GM12878 (cell line): ENCODE measurements at regions not wholly inside any gene's neighbourhood (a gene's known extent, or its start where the extent isn't known, plus 50 kb on each side); places are given as distances from the start of the nearest gene placed in this dataset.

ENCODE experiments used
- ASH2L ChIP-seq: fragments of 300-600, 200-600 bp; sonication (generic); IDR thresholded peaks from 2 replicates; pipeline ENCODE4 v1.6.1; 2017; ENCODE audit warnings: low read depth, mild to moderate bottlenecking, borderline replicate concordance
- BHLHE40 ChIP-seq, 2 experiments: fragments of 450-650 bp in 1 of 2; IDR thresholded peaks; 2 replicates each; pipeline ENCODE4 v1.6.1; 2011 to 2017; ENCODE audit warnings: low read depth in 2 of 2, borderline replicate concordance in 1 of 2, improper control_type of control experiment in 1 of 2, low read length in 1 of 2, mild to moderate bottlenecking in 1 of 2
- RELA ChIP-seq: fragments of 450-650 bp; IDR thresholded peaks from 2 replicates; pipeline ENCODE4 v1.8.0; 2014; ENCODE audit warnings: borderline replicate concordance; ENCODE audit not compliant: partially characterized antibody
- STAT3 ChIP-seq: IDR thresholded peaks from 2 replicates; pipeline ENCODE4 v1.6.1; 2011; ENCODE audit warnings: low read depth, low read length, improper control_type of control experiment
- SUZ12 ChIP-seq: fragments of 200-600 bp; sonication (generic); IDR thresholded peaks from one replicate; pipeline ENCODE4 v1.6.1; 2018; ENCODE audit warnings: antibody characterized with exemption, mild to moderate bottlenecking; ENCODE audit not compliant: unreplicated experiment
- TF ChIP-seq, protein P1 (sequence below): IDR thresholded peaks from 2 replicates; pipeline ENCODE4 v1.6.1; 2012; ENCODE audit warnings: improper control_type of control experiment, low read depth, low read length; ENCODE audit not compliant: insufficient replicate concordance
- TF ChIP-seq, protein P2 (sequence below): fragments of 150-350 bp; IDR thresholded peaks from 2 replicates; pipeline ENCODE4 v1.6.1; 2014; ENCODE audit warnings: mild to moderate bottlenecking, low read depth, low read length
- TF ChIP-seq, protein P3 (sequence below): IDR thresholded peaks from 2 replicates; pipeline ENCODE4 v1.6.1; 2011; ENCODE audit warnings: borderline replicate concordance, low read depth, mild to moderate bottlenecking, moderate library complexity, mixed read lengths, low read length; ENCODE audit not compliant: insufficient read depth; ENCODE audit errors: extremely low read length
- TF ChIP-seq, protein P4 (sequence below): IDR thresholded peaks from 2 replicates; pipeline ENCODE4 v1.6.1; 2011; ENCODE audit warnings: low read depth, low read length, improper control_type of control experiment, borderline replicate concordance
- TF ChIP-seq, protein P5 (sequence below): fragments of 450-650 bp; IDR thresholded peaks from 2 replicates; pipeline ENCODE4 v1.6.1; 2017; ENCODE audit warnings: borderline replicate concordance

DNA sequence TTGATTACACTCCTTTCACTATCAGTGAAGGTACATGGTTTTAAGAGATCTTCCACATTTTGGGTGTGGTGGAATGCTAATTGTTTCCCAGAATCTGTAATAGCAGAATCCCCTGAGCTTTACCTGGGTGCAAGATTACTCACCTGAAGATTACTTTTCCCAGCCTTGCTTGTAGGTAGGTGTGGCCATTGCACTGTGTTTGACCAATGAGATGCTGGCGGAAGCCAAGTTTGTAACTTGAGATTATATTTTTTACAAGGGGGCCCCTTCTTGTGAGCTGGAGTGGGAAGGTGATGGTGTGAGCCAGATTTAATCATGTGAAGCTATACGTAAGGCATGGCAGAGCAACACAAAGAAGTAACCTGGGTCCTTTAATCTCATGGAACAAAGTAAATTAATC lies 294.3 kb downstream of the TOX3 start (continued):
- TF ChIP-seq, protein P1, sequence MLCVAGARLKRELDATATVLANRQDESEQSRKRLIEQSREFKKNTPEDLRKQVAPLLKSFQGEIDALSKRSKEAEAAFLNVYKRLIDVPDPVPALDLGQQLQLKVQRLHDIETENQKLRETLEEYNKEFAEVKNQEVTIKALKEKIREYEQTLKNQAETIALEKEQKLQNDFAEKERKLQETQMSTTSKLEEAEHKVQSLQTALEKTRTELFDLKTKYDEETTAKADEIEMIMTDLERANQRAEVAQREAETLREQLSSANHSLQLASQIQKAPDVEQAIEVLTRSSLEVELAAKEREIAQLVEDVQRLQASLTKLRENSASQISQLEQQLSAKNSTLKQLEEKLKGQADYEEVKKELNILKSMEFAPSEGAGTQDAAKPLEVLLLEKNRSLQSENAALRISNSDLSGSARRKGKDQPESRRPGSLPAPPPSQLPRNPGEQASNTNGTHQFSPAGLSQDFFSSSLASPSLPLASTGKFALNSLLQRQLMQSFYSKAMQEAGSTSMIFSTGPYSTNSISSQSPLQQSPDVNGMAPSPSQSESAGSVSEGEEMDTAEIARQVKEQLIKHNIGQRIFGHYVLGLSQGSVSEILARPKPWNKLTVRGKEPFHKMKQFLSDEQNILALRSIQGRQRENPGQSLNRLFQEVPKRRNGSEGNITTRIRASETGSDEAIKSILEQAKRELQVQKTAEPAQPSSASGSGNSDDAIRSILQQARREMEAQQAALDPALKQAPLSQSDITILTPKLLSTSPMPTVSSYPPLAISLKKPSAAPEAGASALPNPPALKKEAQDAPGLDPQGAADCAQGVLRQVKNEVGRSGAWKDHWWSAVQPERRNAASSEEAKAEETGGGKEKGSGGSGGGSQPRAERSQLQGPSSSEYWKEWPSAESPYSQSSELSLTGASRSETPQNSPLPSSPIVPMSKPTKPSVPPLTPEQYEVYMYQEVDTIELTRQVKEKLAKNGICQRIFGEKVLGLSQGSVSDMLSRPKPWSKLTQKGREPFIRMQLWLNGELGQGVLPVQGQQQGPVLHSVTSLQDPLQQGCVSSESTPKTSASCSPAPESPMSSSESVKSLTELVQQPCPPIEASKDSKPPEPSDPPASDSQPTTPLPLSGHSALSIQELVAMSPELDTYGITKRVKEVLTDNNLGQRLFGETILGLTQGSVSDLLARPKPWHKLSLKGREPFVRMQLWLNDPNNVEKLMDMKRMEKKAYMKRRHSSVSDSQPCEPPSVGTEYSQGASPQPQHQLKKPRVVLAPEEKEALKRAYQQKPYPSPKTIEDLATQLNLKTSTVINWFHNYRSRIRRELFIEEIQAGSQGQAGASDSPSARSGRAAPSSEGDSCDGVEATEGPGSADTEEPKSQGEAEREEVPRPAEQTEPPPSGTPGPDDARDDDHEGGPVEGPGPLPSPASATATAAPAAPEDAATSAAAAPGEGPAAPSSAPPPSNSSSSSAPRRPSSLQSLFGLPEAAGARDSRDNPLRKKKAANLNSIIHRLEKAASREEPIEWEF: no peak
- TF ChIP-seq, protein P2, sequence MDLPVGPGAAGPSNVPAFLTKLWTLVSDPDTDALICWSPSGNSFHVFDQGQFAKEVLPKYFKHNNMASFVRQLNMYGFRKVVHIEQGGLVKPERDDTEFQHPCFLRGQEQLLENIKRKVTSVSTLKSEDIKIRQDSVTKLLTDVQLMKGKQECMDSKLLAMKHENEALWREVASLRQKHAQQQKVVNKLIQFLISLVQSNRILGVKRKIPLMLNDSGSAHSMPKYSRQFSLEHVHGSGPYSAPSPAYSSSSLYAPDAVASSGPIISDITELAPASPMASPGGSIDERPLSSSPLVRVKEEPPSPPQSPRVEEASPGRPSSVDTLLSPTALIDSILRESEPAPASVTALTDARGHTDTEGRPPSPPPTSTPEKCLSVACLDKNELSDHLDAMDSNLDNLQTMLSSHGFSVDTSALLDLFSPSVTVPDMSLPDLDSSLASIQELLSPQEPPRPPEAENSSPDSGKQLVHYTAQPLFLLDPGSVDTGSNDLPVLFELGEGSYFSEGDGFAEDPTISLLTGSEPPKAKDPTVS: no peak
- TF ChIP-seq, protein P3, sequence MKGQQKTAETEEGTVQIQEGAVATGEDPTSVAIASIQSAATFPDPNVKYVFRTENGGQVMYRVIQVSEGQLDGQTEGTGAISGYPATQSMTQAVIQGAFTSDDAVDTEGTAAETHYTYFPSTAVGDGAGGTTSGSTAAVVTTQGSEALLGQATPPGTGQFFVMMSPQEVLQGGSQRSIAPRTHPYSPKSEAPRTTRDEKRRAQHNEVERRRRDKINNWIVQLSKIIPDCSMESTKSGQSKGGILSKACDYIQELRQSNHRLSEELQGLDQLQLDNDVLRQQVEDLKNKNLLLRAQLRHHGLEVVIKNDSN: no peak
- TF ChIP-seq STAT3 (no peak), SUZ12 (no peak), BHLHE40 (IDR thresholded peaks at IDR 0.05; ENCODE audit: borderline replicate concordance in 1 of 2, low read depth in 2 of 2, low read length in 1 of 2) (no peak), ASH2L (no peak), RELA (no peak)
- TF ChIP-seq, protein P4, sequence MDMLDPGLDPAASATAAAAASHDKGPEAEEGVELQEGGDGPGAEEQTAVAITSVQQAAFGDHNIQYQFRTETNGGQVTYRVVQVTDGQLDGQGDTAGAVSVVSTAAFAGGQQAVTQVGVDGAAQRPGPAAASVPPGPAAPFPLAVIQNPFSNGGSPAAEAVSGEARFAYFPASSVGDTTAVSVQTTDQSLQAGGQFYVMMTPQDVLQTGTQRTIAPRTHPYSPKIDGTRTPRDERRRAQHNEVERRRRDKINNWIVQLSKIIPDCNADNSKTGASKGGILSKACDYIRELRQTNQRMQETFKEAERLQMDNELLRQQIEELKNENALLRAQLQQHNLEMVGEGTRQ: no peak
- TF ChIP-seq, protein P5, sequence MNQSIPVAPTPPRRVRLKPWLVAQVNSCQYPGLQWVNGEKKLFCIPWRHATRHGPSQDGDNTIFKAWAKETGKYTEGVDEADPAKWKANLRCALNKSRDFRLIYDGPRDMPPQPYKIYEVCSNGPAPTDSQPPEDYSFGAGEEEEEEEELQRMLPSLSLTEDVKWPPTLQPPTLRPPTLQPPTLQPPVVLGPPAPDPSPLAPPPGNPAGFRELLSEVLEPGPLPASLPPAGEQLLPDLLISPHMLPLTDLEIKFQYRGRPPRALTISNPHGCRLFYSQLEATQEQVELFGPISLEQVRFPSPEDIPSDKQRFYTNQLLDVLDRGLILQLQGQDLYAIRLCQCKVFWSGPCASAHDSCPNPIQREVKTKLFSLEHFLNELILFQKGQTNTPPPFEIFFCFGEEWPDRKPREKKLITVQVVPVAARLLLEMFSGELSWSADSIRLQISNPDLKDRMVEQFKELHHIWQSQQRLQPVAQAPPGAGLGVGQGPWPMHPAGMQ: no peak
